Right ventricle myocardium inferior (tissue), 1 donor: ENCODE measurements at regions not wholly inside any gene's neighbourhood (a gene's known extent, or its start where the extent isn't known, plus 50 kb on each side); places are given as distances from the start of the nearest gene placed in this dataset.
"Not testable (repeated sequence)": the region's sequence is repeated elsewhere in the genome, so short reads cannot be mapped to it uniquely, and the experiment has no call there.

Source experiments
- ATAC-seq: fragments of 200-7000 bp; cut with Tn5 transposase; one replicate; pipeline ENCODE4 v1.9.1; 2020; ENCODE audit warnings: mild to moderate bottlenecking, moderate library complexity
- DNase-seq: peaks from one replicate; pipeline ENCODE4 v3.0.0; 2021; ENCODE audit errors: missing footprints
- intact Hi-C: fragments of 100-400 bp; cut with DNase I; formaldehyde crosslinking; loops from one replicate; pipeline ENCODE4 v1.11.0; 2022
- donor health status: DM: no; HTN: yes; CAD: no; lungs with severe emphysema.

DNA sequence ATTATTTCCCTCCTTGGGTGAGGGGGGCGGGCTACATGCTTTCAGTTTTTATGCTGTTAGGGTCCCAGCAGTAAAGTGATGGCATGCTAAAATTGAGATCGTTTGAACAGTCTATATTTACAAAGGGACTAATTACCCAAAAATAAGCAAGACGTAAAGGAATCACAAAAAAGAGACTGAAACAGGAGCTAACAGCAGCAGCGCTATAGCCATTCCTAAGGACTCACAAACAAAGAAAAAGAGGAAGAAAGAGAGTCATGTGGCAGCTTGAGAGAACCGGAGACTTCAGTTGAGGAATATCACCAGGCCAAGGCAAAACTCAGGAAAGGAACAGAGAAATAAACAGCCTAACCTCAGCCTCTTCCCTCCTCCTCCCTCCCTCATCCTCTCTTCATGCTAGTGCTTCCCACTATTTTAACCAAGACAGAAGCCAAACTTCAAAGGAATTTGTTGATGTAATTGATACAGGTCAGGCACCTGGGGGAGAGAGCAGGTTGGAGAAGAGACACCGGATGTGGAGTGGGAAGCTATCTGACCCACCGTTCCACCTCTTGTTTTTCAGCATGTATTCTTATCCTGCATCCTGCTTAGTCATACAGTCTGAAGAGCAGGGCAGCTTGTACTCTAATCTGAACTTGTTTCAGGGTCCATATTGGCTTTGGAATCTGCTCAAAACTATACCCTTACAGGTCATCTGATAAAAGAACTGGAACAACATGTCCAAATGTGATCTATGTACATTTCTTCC, 383.7 kb downstream of the NAF1 start:
- intact Hi-C loops = no loop called here
- ATAC-seq = no peak

DNA sequence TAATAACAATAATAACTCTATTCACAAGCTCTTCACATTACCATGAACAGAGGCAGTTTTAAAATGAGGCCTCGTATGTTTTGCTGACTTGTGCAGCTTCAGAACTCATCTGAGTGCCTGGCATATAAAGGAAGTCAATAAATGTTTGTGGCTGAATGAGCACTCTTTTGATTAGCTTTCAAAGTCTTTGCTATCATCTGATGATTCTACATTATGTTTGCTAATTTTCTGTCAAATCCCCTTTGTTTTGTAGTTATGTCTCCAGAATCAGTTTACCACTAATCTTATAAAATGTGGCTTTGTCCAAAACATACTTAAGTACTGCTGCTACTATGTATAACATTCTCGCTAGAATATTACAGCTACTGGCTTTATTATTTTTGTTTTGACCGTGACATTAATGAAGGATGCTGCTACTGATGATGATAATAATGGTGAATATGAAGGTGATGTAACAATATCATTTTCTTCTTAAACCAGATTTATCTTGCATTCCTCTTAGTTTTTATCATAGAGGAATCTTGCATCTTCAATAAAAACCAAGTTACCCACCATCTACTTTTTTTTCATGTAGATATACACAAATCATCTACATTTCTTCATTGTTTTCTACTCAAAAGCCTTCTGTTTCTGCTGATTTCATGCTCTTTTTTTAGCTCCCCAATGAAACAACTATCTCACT, 384.5 kb downstream of the NAF1 start:
- no peak for ATAC-seq

More for the DNA sequence above, 383.7 kb downstream of the NAF1 start:
- no peak for DNase-seq

DNA sequence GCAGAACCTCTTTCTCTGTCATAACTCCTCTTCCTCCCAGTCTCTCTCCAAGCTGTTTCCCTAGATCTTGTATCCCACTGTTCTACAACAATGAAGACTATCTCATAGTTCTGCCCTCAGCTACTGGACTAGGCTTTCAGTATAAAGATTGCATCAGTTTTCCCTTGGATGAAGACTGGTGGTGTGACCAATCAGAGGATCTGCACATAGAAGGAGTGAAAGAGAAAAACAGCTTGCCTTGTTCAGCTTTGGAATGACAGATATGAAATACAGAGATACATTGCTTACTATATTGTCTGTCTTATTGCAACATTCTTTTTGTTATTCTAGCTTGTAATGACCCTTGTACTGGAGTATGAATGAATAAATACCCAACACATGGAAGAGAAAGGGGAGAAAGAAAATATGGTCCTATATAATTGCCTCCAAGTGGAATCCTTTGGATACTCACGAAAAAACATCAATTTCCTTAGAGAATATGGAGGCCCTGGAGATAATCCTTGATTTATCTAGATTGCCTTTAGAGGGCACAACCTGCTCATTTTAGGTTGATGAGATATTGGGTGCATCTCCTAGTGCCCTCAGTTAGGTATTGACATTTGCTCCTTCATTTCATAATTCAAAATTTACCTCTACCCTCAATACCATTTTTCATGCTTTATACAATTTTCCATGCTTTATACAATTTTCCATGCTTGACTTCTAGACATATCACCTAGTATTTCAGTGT, 395.8 kb downstream of the NAF1 start:
- intact Hi-C loops = no loop called here
- ATAC-seq (no peak), DNase-seq (no peak)

More for the DNA sequence above, 384.5 kb downstream of the NAF1 start:
- no peak for DNase-seq
- intact Hi-C loops = no loop called here

DNA sequence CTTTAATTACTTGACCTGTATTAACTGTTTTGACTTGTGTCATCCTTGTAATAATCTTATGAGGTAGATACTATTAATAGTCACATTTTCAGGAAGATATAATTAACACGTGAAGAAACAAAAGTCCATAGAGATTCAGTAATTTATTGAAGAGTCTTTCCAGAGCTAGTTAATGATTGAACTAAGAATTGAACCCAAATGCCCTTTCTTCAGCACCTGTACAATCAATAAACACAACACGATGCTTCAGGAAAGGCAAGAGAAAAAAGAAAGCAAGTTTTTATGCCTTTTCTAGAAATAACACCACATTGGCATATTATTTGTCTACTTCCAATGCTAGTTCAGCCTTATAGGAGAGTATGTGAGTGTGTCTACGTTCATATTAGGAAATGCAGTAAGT, 399.6 kb downstream of the NAF1 start:
- intact Hi-C loops = no loop called here
- DNase-seq (no peak), ATAC-seq (no peak)

DNA sequence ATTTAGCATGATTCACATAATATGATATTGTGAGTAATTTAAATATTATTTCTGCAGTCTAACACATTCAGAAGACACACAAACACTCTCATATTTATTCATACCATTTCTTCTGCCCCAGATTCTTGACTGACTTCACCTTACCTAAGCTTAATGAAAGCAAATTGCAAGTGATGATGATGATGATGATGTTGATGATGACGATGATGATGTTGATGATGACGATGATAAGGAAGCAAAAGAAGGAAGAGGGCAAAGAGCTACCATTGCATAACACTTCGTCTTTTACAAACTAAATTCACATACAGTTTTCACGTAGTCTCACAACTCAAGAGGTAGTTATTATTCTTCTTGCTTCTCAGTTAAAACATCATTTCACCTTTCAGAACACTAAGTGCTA, 404.7 kb downstream of the NAF1 start:
- DNase-seq = no peak
- ATAC-seq = no peak
- intact Hi-C loops = no loop called here

DNA sequence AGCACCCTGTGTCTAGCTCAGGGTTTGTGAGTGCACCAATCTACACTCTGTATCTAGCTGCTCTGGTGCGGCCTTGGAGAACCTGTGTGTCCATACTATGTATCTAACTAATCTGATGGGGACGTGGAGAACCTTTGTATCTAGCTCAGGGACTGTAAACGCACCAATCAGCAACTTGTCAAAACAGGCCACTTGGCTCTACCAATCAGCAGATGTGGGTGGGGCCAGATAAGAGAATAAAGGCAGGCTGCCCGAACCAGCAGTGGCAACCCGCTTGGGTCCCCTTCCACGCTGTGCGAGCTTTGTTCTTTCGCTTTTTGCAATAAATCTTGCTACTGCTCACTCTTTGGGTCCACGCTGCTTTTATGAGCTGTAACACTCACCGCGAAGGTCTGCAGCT, 426.5 kb downstream of the NAF1 start:
- intact Hi-C loops, DNase-seq, ATAC-seq: not testable (repeated sequence)

DNA sequence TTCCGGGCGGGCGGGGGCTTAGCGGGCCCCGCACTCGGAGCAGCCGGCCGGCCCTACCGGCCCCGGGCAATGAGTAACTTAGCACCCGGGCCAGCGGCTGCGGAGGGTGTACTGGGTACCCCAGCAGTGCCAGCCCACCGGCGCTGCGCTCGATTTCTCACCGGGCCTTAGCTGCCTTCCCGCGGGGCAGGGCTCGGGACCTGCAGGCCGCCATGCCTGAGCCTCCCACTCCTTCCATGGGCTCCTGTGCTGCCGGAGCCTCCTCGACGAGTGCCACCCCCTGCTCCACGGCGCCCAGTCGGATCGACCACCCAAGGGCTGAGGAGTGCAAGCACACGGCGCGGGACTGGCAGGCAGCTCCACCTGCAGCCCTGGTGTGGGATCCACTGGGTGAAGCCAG, 427.1 kb downstream of the NAF1 start:
- DNase-seq, intact Hi-C loops, ATAC-seq: not testable (repeated sequence)

DNA sequence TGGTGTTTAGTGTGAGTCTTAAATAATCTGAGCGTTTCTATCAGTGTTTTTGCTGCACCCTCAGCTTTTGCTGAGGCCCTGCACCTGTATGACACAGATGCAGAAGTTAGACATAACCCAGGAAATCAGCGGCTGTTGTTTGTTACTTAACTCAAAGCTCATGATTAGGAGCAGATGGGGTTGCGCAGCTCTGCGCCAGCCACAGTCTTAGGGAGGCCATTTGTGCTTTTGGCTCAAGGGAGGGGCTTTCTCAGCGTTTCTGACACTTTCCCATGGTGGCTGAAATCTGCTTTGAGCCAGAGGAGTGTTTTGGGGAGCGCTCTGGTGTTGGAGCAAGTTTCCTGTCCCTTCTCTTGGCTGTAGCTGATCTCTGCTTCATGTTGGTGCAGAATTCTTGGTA, 433.8 kb downstream of the NAF1 start:
- no peak for DNase-seq
- no peak for ATAC-seq
- intact Hi-C loops = no loop called here

DNA sequence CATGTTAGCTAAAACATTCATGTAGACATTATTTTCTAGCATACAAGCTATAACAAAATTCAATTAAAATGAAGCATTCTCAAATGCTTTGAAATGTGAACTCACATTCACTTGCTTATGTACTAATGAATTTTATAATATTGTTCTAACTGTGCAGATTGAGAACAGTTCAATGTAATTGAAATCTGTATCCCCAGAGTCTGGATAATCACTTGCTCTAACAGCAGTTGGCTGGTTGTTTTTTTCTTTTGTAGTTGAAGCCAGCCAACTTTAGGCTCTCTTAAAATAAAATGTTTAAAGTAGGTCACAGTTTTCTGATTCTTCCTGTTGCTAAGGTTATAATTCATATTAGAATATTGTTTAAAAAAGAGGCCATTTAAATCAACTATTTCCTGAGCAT, 438.9 kb downstream of the NAF1 start:
- DNase-seq (no peak), ATAC-seq (no peak)
- intact Hi-C loops = no loop called here

DNA sequence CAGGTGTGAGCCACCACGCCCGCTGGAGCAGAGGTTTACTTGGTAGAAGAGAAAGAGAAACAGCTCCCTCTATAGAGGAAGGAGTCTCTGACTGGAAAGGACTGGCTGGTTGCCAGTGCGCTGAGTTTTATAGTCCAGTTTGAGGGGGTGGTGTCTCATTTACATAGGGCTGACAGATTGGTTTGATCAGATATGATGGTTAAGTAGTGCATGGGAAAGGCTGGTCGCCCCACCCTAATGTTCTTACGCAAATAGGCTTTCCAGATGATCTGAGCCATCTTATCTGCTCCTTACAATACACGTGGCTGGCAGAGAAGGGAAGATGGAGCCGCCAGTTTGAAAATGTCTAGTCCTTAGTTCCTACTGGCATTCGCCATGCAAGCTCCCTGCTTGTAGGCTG, 439.5 kb downstream of the NAF1 start:
- DNase-seq (no peak), ATAC-seq (no peak)
- intact Hi-C loops = no loop called here

DNA sequence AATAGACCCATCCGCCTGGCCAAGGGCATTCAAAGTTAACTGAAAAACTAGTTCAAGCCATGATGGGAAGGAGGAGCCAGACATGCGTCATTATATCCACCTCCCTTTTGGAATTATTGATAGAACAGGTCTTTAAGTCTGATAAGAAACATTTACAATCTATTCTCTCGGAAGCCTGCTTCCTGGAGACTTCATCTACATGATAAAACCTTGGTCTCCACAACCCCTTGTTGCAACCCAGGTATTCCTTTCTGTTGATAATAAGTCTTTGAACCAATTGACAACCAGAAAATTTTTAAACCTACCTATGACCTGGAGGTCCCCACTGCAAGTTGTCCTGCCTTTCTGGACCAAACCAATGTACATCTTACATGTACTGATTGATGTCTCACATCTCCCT, 451.3 kb downstream of the NAF1 start:
- ATAC-seq (no peak), DNase-seq (no peak)
- intact Hi-C loops = no loop called here

DNA sequence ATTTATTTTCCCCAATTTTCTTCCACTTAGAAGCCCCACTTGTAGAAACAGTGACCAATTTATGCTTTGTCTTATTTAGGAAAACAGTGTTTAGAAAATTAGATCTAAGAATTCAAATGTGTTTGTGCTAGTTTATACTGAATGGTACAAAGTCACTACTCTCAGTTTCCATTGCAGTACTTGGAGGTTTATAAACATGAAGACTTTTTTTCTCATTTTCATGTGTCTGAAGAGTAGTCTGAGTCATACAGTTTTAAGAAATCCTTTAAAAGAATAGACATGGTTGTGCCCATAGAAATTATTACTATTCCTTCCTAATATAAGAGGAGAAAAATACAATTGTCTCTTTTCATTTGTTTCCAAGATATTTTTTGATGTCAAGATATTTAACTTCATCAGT, 458.7 kb downstream of the NAF1 start:
- DNase-seq (no peak), ATAC-seq (no peak)
- intact Hi-C loops = no loop called here

DNA sequence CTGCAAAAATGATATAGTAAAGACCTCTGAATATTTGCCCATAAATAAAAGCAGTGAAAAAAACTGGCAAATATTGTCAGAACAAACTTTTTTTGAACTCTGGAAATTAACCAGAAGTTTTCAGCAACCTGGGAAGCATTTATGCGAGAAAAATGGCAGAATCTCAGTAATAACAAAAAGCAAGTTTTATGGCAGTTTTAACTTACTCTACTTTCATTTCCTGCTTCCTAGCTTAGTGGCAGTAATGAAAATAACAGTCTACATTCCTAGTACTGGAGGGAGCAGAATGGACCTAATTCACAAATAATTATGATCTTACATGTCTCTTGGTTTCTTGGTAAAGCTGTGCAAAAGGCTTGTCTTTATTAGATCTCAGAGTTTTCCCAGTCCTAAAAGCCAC, 460.1 kb downstream of the NAF1 start:
- no peak for DNase-seq
- intact Hi-C loops = no loop called here
- ATAC-seq = no peak

DNA sequence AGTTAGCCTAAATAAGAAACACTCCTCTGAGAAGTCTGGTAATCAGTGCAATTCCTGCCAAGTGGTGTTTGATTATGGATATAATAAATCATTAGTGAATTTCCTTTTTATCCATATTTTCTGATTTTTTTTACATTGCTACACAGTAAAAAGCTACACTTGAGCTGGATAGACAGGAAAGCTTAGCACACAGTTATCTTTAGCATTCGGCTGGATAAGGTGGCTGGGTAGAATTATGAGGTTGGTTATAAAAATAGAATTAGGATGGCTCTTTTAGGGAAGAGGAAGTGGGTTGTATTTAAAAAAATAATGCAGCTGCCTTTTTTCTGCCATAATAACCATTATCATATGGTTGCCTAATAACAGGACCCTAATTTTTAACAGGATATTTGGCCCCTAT, 460.6 kb downstream of the NAF1 start:
- ATAC-seq = no peak
- no peak for DNase-seq
- intact Hi-C loops = no loop called here

DNA sequence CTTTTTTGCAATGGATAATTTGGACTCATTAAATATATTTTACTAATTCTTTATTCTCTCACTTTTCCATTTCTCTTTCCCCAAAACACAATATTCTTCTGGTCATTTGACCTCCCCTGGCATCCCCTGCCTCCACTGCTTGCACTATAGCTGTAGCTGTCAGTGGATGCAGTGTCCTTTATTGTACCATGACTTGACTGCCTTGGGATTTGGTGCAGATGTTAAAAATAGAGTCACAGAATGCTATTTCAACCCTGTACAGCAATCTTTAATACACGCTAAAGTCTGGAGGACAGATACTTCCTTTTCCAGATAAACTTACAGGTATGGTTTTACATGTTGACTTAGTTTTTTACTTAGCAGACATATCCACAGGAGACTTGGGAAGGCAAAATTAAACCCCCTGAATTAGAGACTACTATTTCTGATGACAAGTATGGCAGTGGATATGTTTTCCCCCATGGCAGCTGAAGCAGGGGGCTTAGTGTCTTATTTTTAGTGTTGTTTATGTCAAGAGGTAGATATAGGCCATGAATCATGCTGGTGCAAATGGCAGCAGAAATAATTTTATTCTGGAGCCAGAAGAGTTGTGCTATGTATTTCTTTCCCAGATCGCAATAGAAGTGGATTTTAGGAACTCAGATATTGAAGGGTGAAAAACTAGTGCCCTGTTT, 461.4 kb downstream of the NAF1 start:
- ATAC-seq (no peak), DNase-seq (no peak)
- intact Hi-C loops = no loop called here

DNA sequence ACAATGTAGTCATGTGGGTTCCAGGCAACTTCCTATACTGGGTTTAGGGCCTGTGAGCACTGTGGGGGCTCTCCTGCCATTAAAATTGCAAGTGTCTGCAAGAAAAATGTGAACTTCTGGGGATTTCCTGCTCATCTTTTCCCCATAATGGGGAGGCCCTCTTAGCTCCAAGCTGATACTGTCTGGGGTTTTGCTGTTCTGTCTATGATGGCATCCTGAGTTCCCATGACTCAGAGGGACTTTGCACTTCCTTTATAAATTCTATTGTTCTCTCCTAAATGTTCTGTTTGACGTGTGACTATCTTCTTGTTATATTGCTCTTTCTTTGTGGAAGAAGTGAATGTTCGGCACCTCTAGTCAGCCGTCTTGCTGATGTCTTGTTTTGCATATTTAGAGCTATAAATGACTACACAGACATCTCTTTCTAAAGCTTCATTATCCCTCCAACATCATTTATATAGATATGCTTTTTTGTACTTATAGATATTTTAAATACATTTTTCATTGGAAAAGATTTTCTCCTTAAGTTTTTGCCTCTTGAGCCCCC, 465.8 kb downstream of the NAF1 start:
- ATAC-seq = no peak
- DNase-seq = no peak
- intact Hi-C loops = no loop called here

DNA sequence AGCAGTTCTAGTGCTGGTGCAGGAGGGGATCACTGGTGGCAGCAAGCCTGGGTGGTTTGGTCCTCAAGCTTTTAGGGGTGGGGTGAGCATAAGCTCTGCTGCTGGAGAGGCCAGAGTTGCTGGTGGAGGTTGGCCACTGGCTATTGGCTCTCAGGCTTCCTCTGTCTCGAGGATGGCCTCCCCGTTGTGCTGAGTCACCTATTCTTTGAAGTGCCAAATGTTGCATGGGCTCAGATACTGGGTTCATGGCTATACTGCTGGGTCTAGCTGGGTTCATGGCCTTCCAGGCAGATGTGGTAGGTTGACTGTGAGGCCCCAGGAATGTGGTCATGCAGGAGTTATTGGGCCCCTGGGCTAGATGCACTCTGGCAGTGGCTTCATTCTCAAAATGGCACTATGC, 466.3 kb downstream of the NAF1 start:
- ATAC-seq = no peak
- no peak for DNase-seq
- intact Hi-C loops = no loop called here

DNA sequence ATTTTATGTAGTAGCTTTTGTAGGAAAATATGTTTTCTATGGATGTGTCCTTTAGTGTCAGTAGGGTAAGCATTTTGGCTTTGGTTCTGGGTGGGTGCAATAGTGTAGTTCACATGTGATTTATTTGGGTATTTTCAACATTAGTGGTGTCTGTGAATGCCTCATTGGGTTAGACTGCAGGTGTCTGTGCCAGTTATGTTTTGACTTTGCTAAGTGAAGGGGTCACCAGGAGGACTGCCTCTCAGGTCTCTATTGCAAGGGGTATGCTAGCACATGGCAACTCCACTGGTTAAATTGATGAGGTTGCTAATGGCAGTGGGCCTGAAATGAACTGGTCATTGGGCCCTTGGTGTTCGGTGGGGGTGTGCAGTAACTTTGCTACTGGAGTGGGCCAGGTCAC, 467.1 kb downstream of the NAF1 start:
- intact Hi-C loops = no loop called here
- no peak for ATAC-seq
- DNase-seq = no peak

DNA sequence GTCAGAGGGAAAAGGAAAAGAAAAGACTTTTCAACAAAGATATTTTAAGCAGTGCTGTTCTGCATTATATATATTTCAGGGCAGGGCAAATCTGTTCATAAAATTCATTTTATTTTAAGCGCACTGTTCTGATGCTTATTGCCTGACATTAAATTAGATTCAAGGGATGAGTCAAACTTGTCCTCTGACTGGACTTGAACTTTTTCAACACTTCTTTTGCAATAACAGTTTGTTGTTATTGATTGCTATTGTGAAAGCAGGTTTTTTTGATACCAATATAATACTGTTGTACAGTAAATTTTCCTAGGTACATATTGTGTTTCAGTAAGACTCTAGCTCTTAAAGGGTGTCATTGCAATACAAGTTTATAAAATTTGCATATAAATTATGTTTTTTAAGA, 481.3 kb downstream of the NAF1 start:
- intact Hi-C loops = no loop called here

More for the DNA sequence above, 481.3 kb downstream of the NAF1 start:
- no peak for DNase-seq
- no peak for ATAC-seq
